SK-MEL-5 (cell line): ENCODE measurements at regions not wholly inside any gene's neighbourhood (a gene's known extent, or its start where the extent isn't known, plus 50 kb on each side); places are given as distances from the start of the nearest gene placed in this dataset.

Experiments used
- DNase-seq: peaks from one replicate; pipeline ENCODE4 v3.0.0-alpha.2; 2016; ENCODE audit warnings: low read depth, low spot score
- in situ Hi-C: cut with HindIII; loops from 2 replicates; pipeline ENCODE4 v1.10.0; 2016; ENCODE audit warnings: low sequenced_read_pairs, high pct_unique_total_duplicates, low pct_unique_long_range_greater_than_20kb

- in situ Hi-C loops, result no loop called here
- no peak for DNase-seq
These were observed 843.5 kb downstream of the BCL11B start for GRCh38 chr14:98428483-98428994.

- DNase-seq, result no peak
- in situ Hi-C loops, result no loop called here
These were observed 838.6 kb downstream of the BCL11B start for GRCh38 chr14:98433436-98433835.

- no peak for DNase-seq
- in situ Hi-C loops, result no loop called here
These were observed 834.9 kb downstream of the BCL11B start for GRCh38 chr14:98437113-98437512.

GRCh38 chr14:98444077-98444476, 827.9 kb downstream of the BCL11B start:
- no peak for DNase-seq
- in situ Hi-C loops, result no loop called here

- DNase-seq, result no peak
- in situ Hi-C loops, result no loop called here
These were observed 826.3 kb downstream of the BCL11B start for GRCh38 chr14:98445718-98446117.

- DNase-seq, result no peak
- in situ Hi-C loops, result no loop called here
These were observed 825.5 kb downstream of the BCL11B start for GRCh38 chr14:98446508-98446907.

- no peak for DNase-seq
- in situ Hi-C loops, result no loop called here
These were observed 815.8 kb downstream of the BCL11B start for GRCh38 chr14:98456231-98456630.

- no peak for DNase-seq
- in situ Hi-C loops, result no loop called here
These were observed 813.3 kb downstream of the BCL11B start for GRCh38 chr14:98458702-98459101.

- in situ Hi-C loops, result no loop called here
- DNase-seq, result no peak
These were observed 809.1 kb downstream of the BCL11B start for GRCh38 chr14:98462908-98463307.

GRCh38 chr14:98466807-98467206, 805.2 kb downstream of the BCL11B start:
- DNase-seq, result no peak
- in situ Hi-C loops, result no loop called here

- no peak for DNase-seq
- in situ Hi-C loops, result no loop called here
These were observed 801.3 kb downstream of the BCL11B start for GRCh38 chr14:98470663-98471062.

GRCh38 chr14:98474900-98475299, 797.1 kb downstream of the BCL11B start:
- in situ Hi-C loops, result no loop called here
- DNase-seq, result no peak

GRCh38 chr14:98477935-98478334, 794.1 kb downstream of the BCL11B start:
- no peak for DNase-seq
- in situ Hi-C loops, result no loop called here

- in situ Hi-C loops, result no loop called here
- no peak for DNase-seq
These were observed 782.9 kb downstream of the BCL11B start for GRCh38 chr14:98489115-98489514.

- DNase-seq, result no peak
- in situ Hi-C loops, result no loop called here
These were observed 777.4 kb downstream of the BCL11B start for GRCh38 chr14:98494582-98494981.

GRCh38 chr14:98498019-98498885, 773.7 kb downstream of the BCL11B start:
- DNase-seq, result no peak

GRCh38 chr14:98501335-98501734, 770.7 kb downstream of the BCL11B start:
- in situ Hi-C loops, result no loop called here
- DNase-seq, result no peak

More at GRCh38 chr14:98498019-98498885, 773.7 kb downstream of the BCL11B start:
- in situ Hi-C loops, result no loop called here

- in situ Hi-C loops, result no loop called here
- no peak for DNase-seq
These were observed 770.2 kb downstream of the BCL11B start for GRCh38 chr14:98501836-98502235.

GRCh38 chr14:98503086-98503815, 768.7 kb downstream of the BCL11B start:
- in situ Hi-C loops, result no loop called here
- no peak for DNase-seq
